ENCODE measurements at regions not wholly inside any gene's neighbourhood (a gene's known extent, or its start where the extent isn't known, plus 50 kb on each side); places are given as distances from the start of the nearest gene placed in this dataset.

DNA sequence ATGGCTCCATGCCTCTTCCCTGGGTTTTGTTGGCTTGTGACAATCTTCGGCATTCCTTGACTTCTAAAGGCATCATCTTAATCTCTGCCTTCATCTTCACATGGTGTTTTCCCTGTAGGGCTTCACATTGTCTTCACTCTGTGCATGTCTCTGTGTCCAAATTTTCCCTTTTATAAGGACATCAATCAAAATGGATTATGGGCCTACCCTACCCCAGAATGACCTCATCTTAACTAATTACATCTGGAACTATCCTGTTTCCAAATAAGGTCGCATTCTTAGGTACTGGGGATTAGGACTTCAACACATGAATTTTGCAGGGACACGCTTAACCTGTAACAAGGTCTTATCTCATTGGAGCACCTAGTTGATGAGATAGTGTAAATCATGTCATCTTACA, 290.3 kb upstream of the KLF12 start:
- no peak overlapping the region for H3K4me2 ChIP-seq
- no peaks in the 10 kb centered on the region for H3K27me3 ChIP-seq (ENCODE audit: insufficient read depth)
- H3F3A ChIP-seq (replicated peaks; ENCODE audit: low read depth), result no peaks in the 10 kb centered on the region
- H3K27ac ChIP-seq (ENCODE audit: low read depth), result no peak overlapping the region
- peaks cover 7% of the 10 kb centered on the region; the same call in 1 of the 2 replicates for H3K9me2 ChIP-seq (ENCODE audit: insufficient read depth)
- no peaks in the 10 kb centered on the region for H3K36me3 Mint-ChIP-seq (ENCODE audit: low read depth)
- no peak overlapping the region for H3K4me3 Mint-ChIP-seq
- no peak for ATAC-seq
- H3K4me1 ChIP-seq (ENCODE audit: insufficient read depth), result no peaks in the 10 kb centered on the region
- H3K79me2 ChIP-seq (replicated peaks; ENCODE audit: insufficient read depth), result no peaks in the 10 kb centered on the region
- H3K27me3 Mint-ChIP-seq (ENCODE audit: insufficient read depth, low read depth, poor library complexity), result no peaks in the 10 kb centered on the region
- H3K36me3 ChIP-seq (ENCODE audit: insufficient read depth), result no peaks in the 10 kb centered on the region
- H3K4me1 Mint-ChIP-seq, result no peaks in the 10 kb centered on the region
- TF ChIP-seq CREB1 (CRISPR knock-in tag; IDR thresholded peaks at IDR 0.05; ENCODE audit: low read depth) (no peak), EZH2 (IDR thresholded peaks at IDR 0.05; ENCODE audit: low read depth, unreplicated experiment) (no peak), REST (IDR thresholded peaks at IDR 0.05; ENCODE audit: unreplicated experiment) (no peak), NANOG (IDR thresholded peaks at IDR 0.05; ENCODE audit: borderline replicate concordance) (no peak), EZH2phosphoT487 (IDR thresholded peaks at IDR 0.05; ENCODE audit: unreplicated experiment) (no peak), JUNB (IDR thresholded peaks at IDR 0.05; ENCODE audit: unreplicated experiment) (no peak), POLR2AphosphoS5 (IDR thresholded peaks at IDR 0.05; ENCODE audit: low read depth) (no peak), ETS1 (IDR thresholded peaks at IDR 0.05) (no peak), STAT1 (IDR thresholded peaks at IDR 0.05; ENCODE audit: unreplicated experiment) (no peak), ZNF331 (CRISPR knock-in tag; IDR thresholded peaks at IDR 0.05; ENCODE audit: low read depth) (no peak), ZNF114 (CRISPR knock-in tag; IDR thresholded peaks at IDR 0.05) (no peak)
- TF ChIP-seq, protein P1, sequence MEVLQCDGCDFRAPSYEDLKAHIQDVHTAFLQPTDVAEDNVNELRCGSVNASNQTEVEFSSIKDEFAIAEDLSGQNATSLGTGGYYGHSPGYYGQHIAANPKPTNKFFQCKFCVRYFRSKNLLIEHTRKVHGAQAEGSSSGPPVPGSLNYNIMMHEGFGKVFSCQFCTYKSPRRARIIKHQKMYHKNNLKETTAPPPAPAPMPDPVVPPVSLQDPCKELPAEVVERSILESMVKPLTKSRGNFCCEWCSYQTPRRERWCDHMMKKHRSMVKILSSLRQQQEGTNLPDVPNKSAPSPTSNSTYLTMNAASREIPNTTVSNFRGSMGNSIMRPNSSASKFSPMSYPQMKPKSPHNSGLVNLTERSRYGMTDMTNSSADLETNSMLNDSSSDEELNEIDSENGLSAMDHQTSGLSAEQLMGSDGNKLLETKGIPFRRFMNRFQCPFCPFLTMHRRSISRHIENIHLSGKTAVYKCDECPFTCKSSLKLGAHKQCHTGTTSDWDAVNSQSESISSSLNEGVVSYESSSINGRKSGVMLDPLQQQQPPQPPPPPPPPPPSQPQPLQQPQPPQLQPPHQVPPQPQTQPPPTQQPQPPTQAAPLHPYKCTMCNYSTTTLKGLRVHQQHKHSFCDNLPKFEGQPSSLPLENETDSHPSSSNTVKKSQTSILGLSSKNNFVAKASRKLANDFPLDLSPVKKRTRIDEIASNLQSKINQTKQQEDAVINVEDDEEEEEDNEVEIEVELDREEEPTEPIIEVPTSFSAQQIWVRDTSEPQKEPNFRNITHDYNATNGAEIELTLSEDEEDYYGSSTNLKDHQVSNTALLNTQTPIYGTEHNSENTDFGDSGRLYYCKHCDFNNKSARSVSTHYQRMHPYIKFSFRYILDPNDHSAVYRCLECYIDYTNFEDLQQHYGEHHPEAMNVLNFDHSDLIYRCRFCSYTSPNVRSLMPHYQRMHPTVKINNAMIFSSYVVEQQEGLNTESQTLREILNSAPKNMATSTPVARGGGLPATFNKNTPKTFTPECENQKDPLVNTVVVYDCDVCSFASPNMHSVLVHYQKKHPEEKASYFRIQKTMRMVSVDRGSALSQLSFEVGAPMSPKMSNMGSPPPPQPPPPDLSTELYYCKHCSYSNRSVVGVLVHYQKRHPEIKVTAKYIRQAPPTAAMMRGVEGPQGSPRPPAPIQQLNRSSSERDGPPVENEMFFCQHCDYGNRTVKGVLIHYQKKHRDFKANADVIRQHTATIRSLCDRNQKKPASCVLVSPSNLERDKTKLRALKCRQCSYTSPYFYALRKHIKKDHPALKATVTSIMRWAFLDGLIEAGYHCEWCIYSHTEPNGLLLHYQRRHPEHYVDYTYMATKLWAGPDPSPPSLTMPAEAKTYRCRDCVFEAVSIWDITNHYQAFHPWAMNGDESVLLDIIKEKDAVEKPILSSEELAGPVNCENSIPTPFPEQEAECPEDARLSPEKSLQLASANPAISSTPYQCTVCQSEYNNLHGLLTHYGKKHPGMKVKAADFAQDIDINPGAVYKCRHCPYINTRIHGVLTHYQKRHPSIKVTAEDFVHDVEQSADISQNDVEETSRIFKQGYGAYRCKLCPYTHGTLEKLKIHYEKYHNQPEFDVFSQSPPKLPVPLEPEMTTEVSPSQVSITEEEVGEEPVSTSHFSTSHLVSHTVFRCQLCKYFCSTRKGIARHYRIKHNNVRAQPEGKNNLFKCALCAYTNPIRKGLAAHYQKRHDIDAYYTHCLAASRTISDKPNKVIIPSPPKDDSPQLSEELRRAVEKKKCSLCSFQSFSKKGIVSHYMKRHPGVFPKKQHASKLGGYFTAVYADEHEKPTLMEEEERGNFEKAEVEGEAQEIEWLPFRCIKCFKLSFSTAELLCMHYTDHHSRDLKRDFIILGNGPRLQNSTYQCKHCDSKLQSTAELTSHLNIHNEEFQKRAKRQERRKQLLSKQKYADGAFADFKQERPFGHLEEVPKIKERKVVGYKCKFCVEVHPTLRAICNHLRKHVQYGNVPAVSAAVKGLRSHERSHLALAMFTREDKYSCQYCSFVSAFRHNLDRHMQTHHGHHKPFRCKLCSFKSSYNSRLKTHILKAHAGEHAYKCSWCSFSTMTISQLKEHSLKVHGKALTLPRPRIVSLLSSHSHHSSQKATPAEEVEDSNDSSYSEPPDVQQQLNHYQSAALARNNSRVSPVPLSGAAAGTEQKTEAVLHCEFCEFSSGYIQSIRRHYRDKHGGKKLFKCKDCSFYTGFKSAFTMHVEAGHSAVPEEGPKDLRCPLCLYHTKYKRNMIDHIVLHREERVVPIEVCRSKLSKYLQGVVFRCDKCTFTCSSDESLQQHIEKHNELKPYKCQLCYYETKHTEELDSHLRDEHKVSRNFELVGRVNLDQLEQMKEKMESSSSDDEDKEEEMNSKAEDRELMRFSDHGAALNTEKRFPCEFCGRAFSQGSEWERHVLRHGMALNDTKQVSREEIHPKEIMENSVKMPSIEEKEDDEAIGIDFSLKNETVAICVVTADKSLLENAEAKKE (CRISPR knock-in tag; IDR thresholded peaks at IDR 0.05), result no peak
- TF ChIP-seq, protein P2, sequence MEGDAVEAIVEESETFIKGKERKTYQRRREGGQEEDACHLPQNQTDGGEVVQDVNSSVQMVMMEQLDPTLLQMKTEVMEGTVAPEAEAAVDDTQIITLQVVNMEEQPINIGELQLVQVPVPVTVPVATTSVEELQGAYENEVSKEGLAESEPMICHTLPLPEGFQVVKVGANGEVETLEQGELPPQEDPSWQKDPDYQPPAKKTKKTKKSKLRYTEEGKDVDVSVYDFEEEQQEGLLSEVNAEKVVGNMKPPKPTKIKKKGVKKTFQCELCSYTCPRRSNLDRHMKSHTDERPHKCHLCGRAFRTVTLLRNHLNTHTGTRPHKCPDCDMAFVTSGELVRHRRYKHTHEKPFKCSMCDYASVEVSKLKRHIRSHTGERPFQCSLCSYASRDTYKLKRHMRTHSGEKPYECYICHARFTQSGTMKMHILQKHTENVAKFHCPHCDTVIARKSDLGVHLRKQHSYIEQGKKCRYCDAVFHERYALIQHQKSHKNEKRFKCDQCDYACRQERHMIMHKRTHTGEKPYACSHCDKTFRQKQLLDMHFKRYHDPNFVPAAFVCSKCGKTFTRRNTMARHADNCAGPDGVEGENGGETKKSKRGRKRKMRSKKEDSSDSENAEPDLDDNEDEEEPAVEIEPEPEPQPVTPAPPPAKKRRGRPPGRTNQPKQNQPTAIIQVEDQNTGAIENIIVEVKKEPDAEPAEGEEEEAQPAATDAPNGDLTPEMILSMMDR (conservative IDR thresholded peaks at IDR 0.05; ENCODE audit: low read depth in 2 of 2), result no peak
- DNase-seq (ENCODE audit: low spot score), result no peak
- H4K20me1 ChIP-seq (replicated peaks; ENCODE audit: insufficient read depth), result no peaks in the 10 kb centered on the region
- H3K27ac Mint-ChIP-seq, result no peak overlapping the region
- H3K9me3 Mint-ChIP-seq, result peaks cover 4% of the 10 kb centered on the region; the same call in 1 of the 3 replicates
- H3K4me3 ChIP-seq, result no peak overlapping the region
- H2AFZ ChIP-seq, result no peak overlapping the region
